A549 (cell line): ENCODE measurements at regions not wholly inside any gene's neighbourhood (a gene's known extent, or its start where the extent isn't known, plus 50 kb on each side); places are given as distances from the start of the nearest gene placed in this dataset.

Experiments
- ATAC-seq, 2 experiments: fragments of 200-7000 bp in 1 of 2; fragments of >200 bp in 1 of 2; cut with Nextera tagmentation in 1 of 2; cut with Tn5 transposase in 1 of 2; 3 replicates each; pipeline versions ENCODE4 v1.8.0 to v1.9.1; 2018 to 2020; ENCODE audit warnings: mild to moderate bottlenecking in 1 of 2, moderate library complexity in 1 of 2
- CTCF ChIA-PET: fragments of 300-600 bp; sonication (Branson Sonifier 250); formaldehyde crosslinking; extraction: SDS; loops from one replicate; lab custom pipeline; 2021; ENCODE audit warnings: antibody characterized with exemption, inconsistent platforms; lab: Yijun Ruan, JAX
- POLR2A ChIA-PET: fragments of 350-600 bp; formaldehyde crosslinking; extraction: SDS; loops from one replicate; lab custom pipeline; 2021; ENCODE audit warnings: antibody characterized with exemption, inconsistent platforms; lab: Yijun Ruan, JAX
- DNase-seq, 2 experiments: peaks; one replicate each; pipeline versions ENCODE4 v3.0.0 to v3.0.0-alpha.2; 2011 to 2016; ENCODE audit warnings: low read depth in 1 of 2, low spot score in 1 of 2
- FAIRE-seq: peaks from 2 replicates; lab custom pipeline; 2011; peaks lifted over from hg19 to GRCh38; lab: Jason Lieb, UNC
- H3K27ac ChIP-seq, 2 experiments: fragments of >200 bp; sonication (Bioruptor Twin); formaldehyde crosslinking; 3 replicates each; pipeline ENCODE4 v1.5.1; 2016 to 2017
- H3K4me1 ChIP-seq: fragments of >200 bp; sonication (Bioruptor Twin); formaldehyde crosslinking; 3 replicates; pipeline ENCODE4 v1.6.1; 2016
- H3K4me2 ChIP-seq: fragments of >200 bp; sonication (Bioruptor Twin); formaldehyde crosslinking; 3 replicates; pipeline ENCODE4 v1.6.1; 2016
- H3K4me3 ChIP-seq: fragments of >200 bp; sonication (Bioruptor Twin); formaldehyde crosslinking; 3 replicates; pipeline ENCODE4 v1.5.1; 2016
- H3K9me3 ChIP-seq: fragments of >200 bp; sonication (Bioruptor Twin); formaldehyde crosslinking; 3 replicates; pipeline ENCODE4 v1.6.1; 2016
- CBX2 ChIP-seq: fragments of 200-600 bp; sonication (generic); IDR thresholded peaks from 2 replicates; pipeline ENCODE4 v1.6.1; 2016; ENCODE audit warnings: low read depth, mild to moderate bottlenecking, borderline replicate concordance
- CEBPB ChIP-seq, 2 experiments: fragments of >200 bp in 1 of 2; sonication (Bioruptor Twin) in 1 of 2; formaldehyde crosslinking in 1 of 2; IDR thresholded peaks; 2 replicates each; pipeline ENCODE4 v1.6.1; 2012 to 2016
- CTCF ChIP-seq: fragments of >200 bp; sonication (Bioruptor Twin); formaldehyde crosslinking; IDR thresholded peaks from 3 replicates; pipeline ENCODE4 v1.5.1; 2016
- ELK1 ChIP-seq: fragments of 150-350 bp; IDR thresholded peaks from 2 replicates; pipeline ENCODE4 v1.6.1; 2014; ENCODE audit warnings: low read depth, mild to moderate bottlenecking, low read length
- ESRRA ChIP-seq: fragments of 150-350 bp; IDR thresholded peaks from 2 replicates; pipeline ENCODE4 v1.6.1; 2014; ENCODE audit warnings: mild to moderate bottlenecking, low read length, borderline replicate concordance
- FOXS1 ChIP-seq: fragments of 250-450 bp; sonication (Bioruptor Pico); IDR thresholded peaks from 2 replicates; pipeline ENCODE4 v1.5.0; 2020; ENCODE audit warnings: mild to moderate bottlenecking, moderate library complexity
- HDAC2 ChIP-seq: fragments of 200-600 bp; sonication (generic); IDR thresholded peaks from 2 replicates; pipeline ENCODE4 v1.6.1; 2016
- HEYL ChIP-seq: fragments of 250-450 bp; sonication (Bioruptor Pico); IDR thresholded peaks from 2 replicates; pipeline ENCODE4 v1.8.0; 2021; ENCODE audit warnings: mild to moderate bottlenecking, moderate library complexity
- HOXA7 ChIP-seq: fragments of 250-450 bp; sonication (Bioruptor Pico); IDR thresholded peaks from 2 replicates; pipeline ENCODE4 v1.5.0; 2020; ENCODE audit warnings: mild to moderate bottlenecking, moderate library complexity
- HOXB13 ChIP-seq: fragments of 250-450 bp; sonication (Bioruptor Pico); IDR thresholded peaks from 2 replicates; pipeline ENCODE4 v1.5.0; 2020; ENCODE audit warnings: low read depth, mild to moderate bottlenecking, moderate library complexity
- JUNB ChIP-seq: fragments of >200 bp; sonication (Bioruptor Twin); formaldehyde crosslinking; IDR thresholded peaks from 2 replicates; pipeline ENCODE4 v1.6.1; 2016
- KDM1A ChIP-seq: fragments of 200-600 bp; sonication (generic); IDR thresholded peaks from 2 replicates; pipeline ENCODE4 v1.6.1; 2016; ENCODE audit warnings: low read depth, mild to moderate bottlenecking
- KDM5A ChIP-seq: fragments of 200-600 bp; sonication (generic); IDR thresholded peaks from 2 replicates; pipeline ENCODE4 v1.6.1; 2016; ENCODE audit warnings: antibody characterized with exemption, mild to moderate bottlenecking
- NFE2L2 ChIP-seq: fragments of 150-350 bp; conservative IDR thresholded peaks from 2 replicates; pipeline ENCODE4 v1.6.1; 2014; ENCODE audit warnings: low read length
- NR3C1 ChIP-seq: fragments of >200 bp; sonication (Bioruptor Twin); formaldehyde crosslinking; IDR thresholded peaks from 3 replicates; pipeline ENCODE4 v1.6.1; 2017
- PBX3 ChIP-seq: IDR thresholded peaks from 2 replicates; pipeline ENCODE4 v1.6.1; 2012
- PHF8 ChIP-seq: fragments of 200-600 bp; sonication (generic); IDR thresholded peaks from 2 replicates; pipeline ENCODE4 v1.6.1; 2016; ENCODE audit warnings: low read depth, mild to moderate bottlenecking, antibody characterized with exemption, moderate library complexity, borderline replicate concordance
- POLR2A ChIP-seq: IDR thresholded peaks from 2 replicates; pipeline ENCODE4 v1.6.1; 2012; ENCODE audit warnings: mild to moderate bottlenecking, low read length
- RAD21 ChIP-seq, 2 experiments: fragments of >200 bp in 1 of 2; sonication (Bioruptor Twin) in 1 of 2; formaldehyde crosslinking in 1 of 2; IDR thresholded peaks in 1 of 2; conservative IDR thresholded peaks in 1 of 2; 2 replicates in 1 of 2; 3 replicates in 1 of 2; pipeline ENCODE4 v1.6.1; 2012 to 2018; ENCODE audit warnings: inconsistent platforms in 1 of 2
- RARB ChIP-seq: fragments of 250-450 bp; sonication (Bioruptor Pico); IDR thresholded peaks from 2 replicates; pipeline ENCODE4 v1.8.0; 2021; ENCODE audit warnings: mild to moderate bottlenecking, moderate library complexity
- REST ChIP-seq: fragments of 200-600 bp; sonication (generic); IDR thresholded peaks from 2 replicates; pipeline ENCODE4 v1.6.1; 2016; ENCODE audit warnings: antibody characterized with exemption, mild to moderate bottlenecking, moderate library complexity
- RNF2 ChIP-seq: fragments of 200-600 bp; sonication (generic); IDR thresholded peaks from 2 replicates; pipeline ENCODE4 v1.6.1; 2016; ENCODE audit warnings: low read depth, mild to moderate bottlenecking, antibody characterized with exemption, moderate library complexity, borderline replicate concordance
- SMC3 ChIP-seq: fragments of >200 bp; sonication (Bioruptor Twin); formaldehyde crosslinking; IDR thresholded peaks from 3 replicates; pipeline ENCODE4 v1.6.1; 2018; ENCODE audit warnings: inconsistent platforms
- SREBF2 ChIP-seq: fragments of 450-650 bp; IDR thresholded peaks from 2 replicates; pipeline ENCODE4 v1.6.1; 2014; ENCODE audit warnings: mild to moderate bottlenecking, moderate library complexity
- TFCP2L1 ChIP-seq: fragments of 250-450 bp; sonication (Bioruptor Pico); IDR thresholded peaks from 2 replicates; pipeline ENCODE4 v1.5.0; 2021; ENCODE audit warnings: mild to moderate bottlenecking
- ZNF302 ChIP-seq: fragments of 250-450 bp; sonication (Bioruptor Pico); IDR thresholded peaks from 2 replicates; pipeline ENCODE4 v1.9.0; 2021; ENCODE audit warnings: inconsistent platforms, mild to moderate bottlenecking, moderate library complexity
- WGBS: methylation state at CpG from one replicate; pipeline ENCODE4 v1.1.6; 2017; ENCODE audit errors: missing lambda C conversion rate; 5-methylcytosine and 5-hydroxymethylcytosine counted together

GRCh38 chr1:118826669-118827068 lies 161.5 kb downstream of the TBX15 start:
- FAIRE-seq = no peak
- H3K27ac ChIP-seq = no peak overlapping the region
- no peak for ATAC-seq
- H3K4me3 ChIP-seq = no peak overlapping the region
- CTCF ChIA-PET = no interaction called here
- H3K4me1 ChIP-seq = no peaks in the 10 kb centered on the region
- TF ChIP-seq RNF2 = no peak
- TF ChIP-seq JUNB = no peak
- TF ChIP-seq FOXS1 = no peak
- no peak for TF ChIP-seq PHF8
- no peak for TF ChIP-seq RAD21 (conservative IDR thresholded peaks at IDR 0.05 in 1 of 2, IDR thresholded peaks at IDR 0.05 in 1 of 2)
- TF ChIP-seq NR3C1 = no peak
- TF ChIP-seq HOXA7 (CRISPR knock-in tag) = no peak
- TF ChIP-seq SMC3 = no peak
- TF ChIP-seq ZNF302 (CRISPR knock-in tag) = no peak
- no peak for TF ChIP-seq CEBPB (IDR thresholded peaks at IDR 0.05)
- TF ChIP-seq PBX3 = no peak
- no peak for TF ChIP-seq SREBF2
- no peak for TF ChIP-seq POLR2A
- TF ChIP-seq TFCP2L1 (CRISPR knock-in tag) = no peak
- TF ChIP-seq HDAC2 = no peak
- no peak for TF ChIP-seq RARB
- H3K4me2 ChIP-seq = no peak overlapping the region
- no peaks in the 10 kb centered on the region for H3K9me3 ChIP-seq
- POLR2A ChIA-PET = no interaction called here
- 32% methylated on average over 3 of the region's 3 CpGs for WGBS
- DNase-seq = peak in 1 of 2 experiments; percentile 2

- ATAC-seq = no peak
- no peak for DNase-seq
- ChIA-PET CTCF (no interaction called here), POLR2A (no interaction called here)
- Histone ChIP-seq H3K4me2 (no peak overlapping the region), H3K4me1 (no peaks in the 10 kb centered on the region), H3K9me3 (no peaks in the 10 kb centered on the region), H3K27ac (no peak overlapping the region), H3K4me3 (no peak overlapping the region)
- FAIRE-seq = no peak
- TF ChIP-seq ESRRA (no peak), KDM1A (no peak), CTCF (no peak), RARB (no peak), REST (no peak), NFE2L2 (no peak), KDM5A (no peak), ELK1 (no peak), HOXB13 (CRISPR knock-in tag) (no peak), HEYL (CRISPR knock-in tag) (no peak), TFCP2L1 (CRISPR knock-in tag) (no peak), CBX2 (no peak), RNF2 (no peak)
Observed at GRCh38 chr1:118825619-118826018, 162.5 kb downstream of the TBX15 start.
